ENCODE measurements at regions not wholly inside any gene's neighbourhood (a gene's known extent, or its start where the extent isn't known, plus 50 kb on each side); places are given as distances from the start of the nearest gene placed in this dataset.

- DNase-seq = no peak
- no peaks in the 10 kb centered on the region for H3K36me3 Mint-ChIP-seq
- H3K9me3 Mint-ChIP-seq = no peaks in the 10 kb centered on the region
- no peak overlapping the region for H3K4me3 Mint-ChIP-seq
- H3K27ac Mint-ChIP-seq = no peak overlapping the region
- H3K27me3 Mint-ChIP-seq = no peaks in the 10 kb centered on the region
- no peaks in the 10 kb centered on the region for H3K4me1 Mint-ChIP-seq
Measured at GRCh38 chr11:15912291-15912690, 444.1 kb downstream of the SOX6 start.

DNA sequence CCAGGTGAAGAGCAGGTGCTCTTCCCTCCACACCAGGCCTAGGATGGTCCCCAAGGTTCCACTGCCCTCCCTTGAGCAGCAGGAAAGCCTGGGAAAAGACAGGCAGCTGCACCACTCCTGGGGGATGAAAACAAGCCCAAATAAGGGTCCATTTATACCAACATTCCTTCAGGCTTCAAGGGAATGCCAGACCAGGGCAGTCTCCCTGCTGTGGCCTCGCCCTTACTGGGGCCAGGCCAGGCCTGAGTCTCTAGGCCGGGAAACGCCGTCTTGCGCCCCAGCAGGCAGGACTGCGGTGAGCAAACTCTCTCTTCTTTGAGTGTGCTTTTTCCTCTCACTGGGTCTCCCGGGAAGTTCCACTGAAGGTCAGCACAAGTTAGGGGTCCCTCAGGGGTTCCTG lies 443.5 kb downstream of the SOX6 start:
- Mint-ChIP-seq H3K27me3 (no peaks in the 10 kb centered on the region), H3K9me3 (no peaks in the 10 kb centered on the region), H3K4me1 (no peaks in the 10 kb centered on the region), H3K36me3 (no peaks in the 10 kb centered on the region), H3K27ac (no peak overlapping the region), H3K4me3 (no peak overlapping the region)
- DNase-seq = no peak

DNA sequence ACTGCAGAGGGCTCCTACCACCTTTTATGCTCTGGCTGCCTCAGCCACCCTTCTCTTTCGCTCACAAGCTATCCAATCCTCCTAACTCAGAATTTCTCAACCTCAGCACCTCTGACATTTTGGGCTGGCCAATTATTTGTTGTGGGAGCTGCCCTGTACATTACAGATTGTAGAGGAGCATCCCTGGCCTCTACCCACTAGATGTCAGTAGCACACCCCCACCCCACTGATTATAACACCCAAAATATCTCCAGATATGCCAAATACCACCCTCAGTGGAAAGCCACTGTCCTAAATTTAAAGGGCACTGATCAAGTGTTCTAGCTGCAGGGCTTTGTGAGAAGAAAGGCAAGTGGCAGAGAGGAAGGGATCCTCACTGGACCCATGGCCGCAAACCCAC lies 443.1 kb downstream of the SOX6 start:
- Mint-ChIP-seq H3K4me3 (no peak overlapping the region), H3K27ac (no peak overlapping the region), H3K9me3 (no peaks in the 10 kb centered on the region), H3K36me3 (no peaks in the 10 kb centered on the region), H3K4me1 (no peaks in the 10 kb centered on the region), H3K27me3 (no peaks in the 10 kb centered on the region)
- DNase-seq = no peak

Data from activated naive CD8-positive, alpha-beta T cell treated with anti-CD3 and anti-CD28 coated beads for 36 hours (primary cell).